ENCODE measurements at regions not wholly inside any gene's neighbourhood (a gene's known extent, or its start where the extent isn't known, plus 50 kb on each side); places are given as distances from the start of the nearest gene placed in this dataset.

- no peak for TF ChIP-seq CTCF (IDR thresholded peaks at IDR 0.05)
- no peak for TF ChIP-seq POLR2A (IDR thresholded peaks at IDR 0.05)
These were observed 57.1 kb upstream of the TNIP3 start for GRCh38 chr4:121221201-121221600.

Measured in stomach (tissue), 4 donors.